Omental fat pad (tissue), 3 donors: ENCODE measurements at regions not wholly inside any gene's neighbourhood (a gene's known extent, or its start where the extent isn't known, plus 50 kb on each side); places are given as distances from the start of the nearest gene placed in this dataset.

Experiments used
- ATAC-seq: fragments of 150-250 bp; one replicate; pipeline ENCODE4 v1.9.1; 2016; ENCODE audit warnings: mild to moderate bottlenecking, moderate library complexity; ENCODE audit not compliant: low FRiP score
- DNase-seq: peaks from one replicate; pipeline ENCODE4 v3.0.0-alpha.2; 2019; ENCODE audit warnings: low spot score
- TF ChIP-seq, protein P1 (sequence below), 3 donors: fragments of 450-650 bp; IDR thresholded peaks; one replicate each; pipeline ENCODE4 v1.5.1; 2016 to 2017; ENCODE audit warnings: antibody characterized with exemption in 3 of 3, mild to moderate bottlenecking in 3 of 3, moderate library complexity in 2 of 3

DNA sequence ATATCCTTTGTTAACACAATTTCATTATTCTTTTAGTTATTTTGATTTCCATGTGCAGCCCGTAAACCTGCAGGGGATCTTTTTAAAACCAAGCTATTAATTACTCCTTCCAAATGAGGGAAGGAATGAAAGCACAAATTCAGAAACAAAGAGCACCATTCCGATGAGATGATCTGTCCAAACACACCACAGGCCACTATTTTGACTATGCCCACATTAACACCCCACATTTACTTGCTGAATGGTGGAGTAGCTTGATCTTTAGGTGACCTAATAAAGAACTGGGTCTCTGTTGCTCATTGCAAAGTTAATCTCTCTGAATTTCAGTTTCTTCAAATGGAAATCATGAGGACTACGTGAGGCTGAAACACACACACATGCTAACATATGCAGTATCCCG is 218.0 kb downstream of the IRS1 start:
- no peak for ATAC-seq
- TF ChIP-seq, protein P1, sequence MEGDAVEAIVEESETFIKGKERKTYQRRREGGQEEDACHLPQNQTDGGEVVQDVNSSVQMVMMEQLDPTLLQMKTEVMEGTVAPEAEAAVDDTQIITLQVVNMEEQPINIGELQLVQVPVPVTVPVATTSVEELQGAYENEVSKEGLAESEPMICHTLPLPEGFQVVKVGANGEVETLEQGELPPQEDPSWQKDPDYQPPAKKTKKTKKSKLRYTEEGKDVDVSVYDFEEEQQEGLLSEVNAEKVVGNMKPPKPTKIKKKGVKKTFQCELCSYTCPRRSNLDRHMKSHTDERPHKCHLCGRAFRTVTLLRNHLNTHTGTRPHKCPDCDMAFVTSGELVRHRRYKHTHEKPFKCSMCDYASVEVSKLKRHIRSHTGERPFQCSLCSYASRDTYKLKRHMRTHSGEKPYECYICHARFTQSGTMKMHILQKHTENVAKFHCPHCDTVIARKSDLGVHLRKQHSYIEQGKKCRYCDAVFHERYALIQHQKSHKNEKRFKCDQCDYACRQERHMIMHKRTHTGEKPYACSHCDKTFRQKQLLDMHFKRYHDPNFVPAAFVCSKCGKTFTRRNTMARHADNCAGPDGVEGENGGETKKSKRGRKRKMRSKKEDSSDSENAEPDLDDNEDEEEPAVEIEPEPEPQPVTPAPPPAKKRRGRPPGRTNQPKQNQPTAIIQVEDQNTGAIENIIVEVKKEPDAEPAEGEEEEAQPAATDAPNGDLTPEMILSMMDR (IDR thresholded peaks at IDR 0.05), result no peak
- DNase-seq, result no peak

DNA sequence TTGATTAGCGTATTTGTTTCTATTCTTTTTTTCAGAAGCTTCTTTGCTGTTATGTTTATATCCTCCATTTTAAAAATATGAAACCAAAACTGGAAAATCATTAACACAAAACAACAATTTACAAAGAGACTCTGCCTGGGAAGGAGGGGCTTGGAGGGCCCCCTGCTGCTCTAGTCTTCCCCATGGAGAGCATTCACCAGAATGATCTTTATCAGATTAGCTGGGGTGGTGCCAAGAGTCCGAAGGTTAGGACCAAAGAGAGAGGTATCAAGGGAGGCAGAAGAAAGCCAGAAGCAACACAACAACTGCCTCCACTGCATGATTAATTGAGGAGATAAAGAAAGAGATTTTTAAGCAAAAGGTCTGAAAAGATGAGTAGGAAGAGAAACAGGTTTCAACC is 218.6 kb downstream of the IRS1 start:
- TF ChIP-seq, protein P1 (IDR thresholded peaks at IDR 0.05), result no peak
- DNase-seq (no peak), ATAC-seq (no peak)

- DNase-seq (no peak), ATAC-seq (no peak)
- TF ChIP-seq, protein P1 (IDR thresholded peaks at IDR 0.05), result no peak
Observed at GRCh38 chr2:226580403-226580802, 219.2 kb downstream of the IRS1 start.

DNA sequence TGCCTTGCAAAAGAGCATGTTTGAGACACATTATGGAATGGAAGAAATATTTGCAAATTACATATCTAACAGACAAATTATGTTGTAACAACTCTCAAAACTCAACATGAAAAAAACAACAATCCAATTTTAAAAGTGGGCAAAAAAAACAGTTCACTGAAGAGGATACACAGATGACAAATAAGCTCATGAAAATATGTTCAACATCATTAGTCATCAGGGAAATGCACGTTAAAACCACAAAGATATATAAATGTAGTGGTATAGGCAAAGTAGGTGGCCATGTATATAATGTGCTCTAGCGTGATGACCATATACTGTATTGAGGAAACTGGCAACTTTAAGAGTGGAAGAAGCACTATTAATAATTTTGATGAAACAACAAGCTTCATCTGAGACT is 220.1 kb downstream of the IRS1 start:
- ATAC-seq, result no peak
- TF ChIP-seq, protein P1 (IDR thresholded peaks at IDR 0.05), result no peak
- DNase-seq, result no peak

DNA sequence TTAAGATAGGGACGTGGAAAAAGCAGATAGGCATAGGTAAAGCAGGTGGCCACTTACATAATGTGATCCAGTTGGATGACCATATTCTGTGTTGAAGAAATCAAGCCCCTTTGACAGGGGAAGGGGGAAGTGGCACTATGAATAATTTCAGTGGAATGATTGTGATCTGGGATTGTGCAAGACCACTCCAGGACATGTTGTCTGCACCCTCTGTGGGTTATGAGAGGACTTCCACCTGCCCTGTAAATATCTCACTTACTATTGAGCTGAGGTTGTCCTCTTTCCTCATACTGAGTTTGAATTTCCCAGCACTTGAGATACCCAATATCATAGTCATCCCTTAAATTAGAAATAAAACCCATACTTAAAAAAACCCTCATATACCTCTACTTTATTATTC is 220.7 kb downstream of the IRS1 start:
- TF ChIP-seq, protein P1 (IDR thresholded peaks at IDR 0.05), result no peak
- ATAC-seq (no peak), DNase-seq (no peak)

GRCh38 chr2:226578373-226578772 is 221.2 kb downstream of the IRS1 start:
- TF ChIP-seq, protein P1 (IDR thresholded peaks at IDR 0.05), result no peak
- DNase-seq (no peak), ATAC-seq (no peak)

DNA sequence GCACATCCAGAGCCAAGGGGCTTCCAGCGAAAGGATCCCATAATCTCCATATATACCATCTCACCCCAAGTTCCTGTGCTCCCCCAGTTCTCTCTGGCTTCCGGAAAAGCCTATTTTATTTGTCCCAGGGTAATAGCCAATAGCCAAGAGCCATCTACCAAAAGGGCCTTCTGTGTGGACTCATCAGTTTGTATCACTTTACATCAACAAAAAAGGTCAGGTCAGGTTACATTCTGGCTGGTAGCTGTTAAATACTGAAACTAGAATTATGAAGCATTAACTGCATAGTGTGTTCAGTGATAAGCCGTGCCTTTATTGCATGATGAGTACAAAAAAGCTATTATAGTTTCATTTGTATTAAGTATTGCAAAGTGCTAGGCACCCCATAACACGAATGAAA is 223.7 kb downstream of the IRS1 start:
- TF ChIP-seq, protein P1 (IDR thresholded peaks at IDR 0.05), result no peak
- DNase-seq (no peak), ATAC-seq (no peak)
